ENCODE measurements at regions not wholly inside any gene's neighbourhood (a gene's known extent, or its start where the extent isn't known, plus 50 kb on each side); places are given as distances from the start of the nearest gene placed in this dataset.

GRCh38 chr3:69456631-69457030, 70.7 kb upstream of the FRMD4B start:
- no peak for DNase-seq (ENCODE audit: low read depth)
- no peak for TF ChIP-seq CTCF (IDR thresholded peaks at IDR 0.05; ENCODE audit: insufficient read depth, low read depth, low read length, missing control alignments)
- H3K4me3 ChIP-seq (ENCODE audit: low read depth, low read length): no peak overlapping the region

GRCh38 chr3:69454204-69454787, 68.4 kb upstream of the FRMD4B start:
- TF ChIP-seq CTCF (IDR thresholded peaks at IDR 0.05; ENCODE audit: insufficient read depth, low read depth, low read length, missing control alignments): no peak
- no peak overlapping the region for H3K4me3 ChIP-seq (ENCODE audit: low read depth, low read length)
- DNase-seq (ENCODE audit: low read depth): no peak

GRCh38 chr3:69452295-69452694, 66.4 kb upstream of the FRMD4B start:
- H3K4me3 ChIP-seq (ENCODE audit: low read depth, low read length): no peak overlapping the region
- DNase-seq (ENCODE audit: low read depth): no peak
- TF ChIP-seq CTCF (IDR thresholded peaks at IDR 0.05; ENCODE audit: insufficient read depth, low read depth, low read length, missing control alignments): no peak

- TF ChIP-seq CTCF (IDR thresholded peaks at IDR 0.05; ENCODE audit: insufficient read depth, low read depth, low read length, missing control alignments): no peak
- no peak for DNase-seq (ENCODE audit: low read depth)
These were observed 65.7 kb upstream of the FRMD4B start for GRCh38 chr3:69451594-69451993.

DNA sequence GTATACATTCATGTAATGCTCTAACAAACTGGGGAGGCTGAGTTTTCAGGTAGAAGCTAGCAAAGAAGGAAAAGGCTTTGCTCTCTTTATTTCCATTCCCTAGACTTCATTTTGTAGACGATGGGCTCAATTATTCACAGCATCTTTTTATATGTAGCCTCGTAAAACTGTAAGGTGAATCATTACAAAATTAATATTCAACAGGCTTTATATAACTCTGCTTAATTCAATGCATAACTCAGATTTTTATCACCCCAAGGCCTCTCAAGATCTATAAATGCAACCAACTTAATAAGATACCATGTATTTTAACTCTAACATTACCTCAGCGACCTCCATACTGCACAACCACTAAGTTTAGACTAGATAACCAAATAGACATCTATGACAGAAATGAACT, 63.0 kb upstream of the FRMD4B start:
- no peak for TF ChIP-seq CTCF (IDR thresholded peaks at IDR 0.05; ENCODE audit: insufficient read depth, low read depth, low read length, missing control alignments)
- DNase-seq (ENCODE audit: low read depth): no peak

More at GRCh38 chr3:69451594-69451993, 65.7 kb upstream of the FRMD4B start:
- no peak overlapping the region for H3K4me3 ChIP-seq (ENCODE audit: low read depth, low read length)

DNA sequence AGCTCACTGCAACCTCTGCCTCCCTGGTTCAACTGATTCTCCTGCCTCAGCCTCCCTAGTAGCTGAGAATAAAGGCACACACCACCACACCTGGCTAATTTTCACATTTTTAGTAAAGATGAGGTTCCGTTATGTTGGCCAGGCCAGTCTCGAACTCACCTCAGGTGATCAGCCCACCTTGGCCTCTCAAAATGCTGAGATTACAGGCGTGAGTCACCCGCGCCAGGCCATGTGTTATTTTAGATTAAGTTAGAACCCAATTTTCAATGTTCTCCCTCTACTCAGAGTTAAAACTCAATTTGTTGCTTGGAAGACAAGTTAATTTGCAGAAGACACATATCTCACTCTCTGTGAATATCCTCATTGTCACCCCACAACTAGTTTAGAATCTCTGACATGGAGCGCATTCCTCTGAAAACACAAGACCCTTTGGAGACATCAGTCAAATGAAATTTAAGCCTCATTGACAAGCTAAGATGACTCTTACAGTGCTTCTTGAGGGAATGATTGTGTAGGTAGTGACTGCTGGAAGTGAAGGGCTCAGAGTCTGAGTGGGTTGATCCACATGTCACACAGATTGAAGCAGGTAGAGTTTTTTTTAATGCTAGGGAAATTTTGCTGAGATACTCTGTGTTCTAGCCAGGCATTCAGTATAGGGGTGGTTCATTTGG, 60.6 kb upstream of the FRMD4B start:
- TF ChIP-seq CTCF (IDR thresholded peaks at IDR 0.05; ENCODE audit: insufficient read depth, low read depth, low read length, missing control alignments): no peak
- H3K4me3 ChIP-seq (ENCODE audit: low read depth, low read length): no peak overlapping the region
- no peak for DNase-seq (ENCODE audit: low read depth)

More for the DNA sequence above, 63.0 kb upstream of the FRMD4B start:
- no peak overlapping the region for H3K4me3 ChIP-seq (ENCODE audit: low read depth, low read length)

- DNase-seq (ENCODE audit: low read depth): no peak
- no peak for TF ChIP-seq CTCF (IDR thresholded peaks at IDR 0.05; ENCODE audit: insufficient read depth, low read depth, low read length, missing control alignments)
- no peak overlapping the region for H3K4me3 ChIP-seq (ENCODE audit: low read depth, low read length)
These were observed 59.6 kb upstream of the FRMD4B start for GRCh38 chr3:69445498-69445897.
